CD4-positive, alpha-beta T cell treated with Interleukin-6 at 100 ng/mL for 8 hours (primary cell): ENCODE measurements at regions not wholly inside any gene's neighbourhood (a gene's known extent, or its start where the extent isn't known, plus 50 kb on each side); places are given as distances from the start of the nearest gene placed in this dataset.

Experiments
- DNase-seq: peaks from one replicate; pipeline ENCODE4 v3.0.0-alpha.2; 2020; ENCODE audit warnings: mixed read lengths, low spot score

DNA sequence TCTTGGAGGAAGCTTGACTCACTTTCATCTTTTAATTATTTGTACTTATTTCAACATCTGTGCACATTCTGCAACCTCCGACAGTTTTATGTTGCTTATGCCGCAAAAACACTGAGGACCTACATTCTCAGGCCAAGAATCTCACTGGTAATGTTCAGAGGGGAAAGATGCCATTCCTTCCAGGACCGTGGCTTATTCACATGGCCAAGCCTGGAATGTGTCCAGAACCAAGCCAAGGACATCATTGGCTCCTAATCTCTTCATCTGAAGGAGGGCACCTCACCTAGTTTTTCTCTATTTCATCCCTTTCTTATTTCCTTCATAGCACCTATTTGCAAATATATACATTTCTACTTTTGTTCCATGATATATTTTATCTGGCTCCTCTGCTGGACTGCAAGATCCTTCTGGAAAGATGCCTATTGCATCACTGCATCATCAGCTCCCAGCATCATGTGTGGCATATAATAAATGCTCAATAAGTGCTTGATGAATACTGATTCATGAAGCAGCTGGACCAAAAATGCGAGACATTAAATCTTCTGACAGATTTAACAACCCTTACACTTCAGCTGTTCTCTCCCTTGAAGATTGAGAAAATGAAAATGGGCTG is 377.1 kb downstream of the TNS1 start:
- no peak for DNase-seq

GRCh38 chr2:217623281-217623912 is 379.4 kb downstream of the TNS1 start:
- no peak for DNase-seq

DNA sequence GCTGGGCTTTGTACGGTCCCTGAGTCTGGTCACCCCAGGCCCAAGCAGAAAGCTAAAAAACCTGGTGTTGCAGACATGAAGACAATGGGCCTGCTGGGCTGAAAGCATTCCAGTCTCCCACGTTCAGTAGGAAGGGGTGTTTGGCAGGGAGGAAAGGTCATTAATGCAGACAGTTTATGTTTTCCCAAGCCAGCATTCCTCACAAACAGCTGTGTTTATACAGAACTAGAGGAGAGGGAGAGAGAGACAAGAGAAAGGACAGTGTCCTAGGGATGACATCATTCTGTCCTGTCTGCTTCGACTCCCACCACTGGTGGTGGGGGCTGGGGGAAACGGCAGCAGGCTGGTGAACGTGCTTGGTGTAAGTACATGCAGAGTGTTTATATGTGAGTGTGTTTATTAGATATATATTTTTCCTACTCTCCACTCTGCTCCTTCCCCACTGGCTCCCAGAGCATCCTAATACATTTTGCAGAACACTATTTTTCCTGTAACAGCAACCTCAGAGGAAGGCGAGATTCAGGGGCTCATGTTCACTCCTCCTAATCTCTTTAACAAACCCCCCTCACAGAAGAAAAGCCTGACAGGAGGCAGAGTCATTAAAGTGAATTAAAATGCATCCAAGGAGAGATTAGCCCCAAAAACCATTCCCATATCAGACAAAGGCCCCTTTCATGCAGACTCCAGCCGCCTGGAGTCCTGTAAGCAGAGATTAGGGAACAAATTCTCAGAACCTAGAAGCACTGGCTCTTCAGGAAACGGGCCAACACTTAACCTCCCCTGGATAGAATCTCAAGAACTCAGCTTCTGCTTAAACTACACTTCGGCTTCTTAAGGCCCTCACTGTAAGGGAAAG is 380.4 kb downstream of the TNS1 start:
- no peak for DNase-seq

GRCh38 chr2:217621391-217621801 is 381.4 kb downstream of the TNS1 start:
- DNase-seq: no peak

- no peak for DNase-seq
Observed at GRCh38 chr2:217618744-217619143, 384.1 kb downstream of the TNS1 start.

DNA sequence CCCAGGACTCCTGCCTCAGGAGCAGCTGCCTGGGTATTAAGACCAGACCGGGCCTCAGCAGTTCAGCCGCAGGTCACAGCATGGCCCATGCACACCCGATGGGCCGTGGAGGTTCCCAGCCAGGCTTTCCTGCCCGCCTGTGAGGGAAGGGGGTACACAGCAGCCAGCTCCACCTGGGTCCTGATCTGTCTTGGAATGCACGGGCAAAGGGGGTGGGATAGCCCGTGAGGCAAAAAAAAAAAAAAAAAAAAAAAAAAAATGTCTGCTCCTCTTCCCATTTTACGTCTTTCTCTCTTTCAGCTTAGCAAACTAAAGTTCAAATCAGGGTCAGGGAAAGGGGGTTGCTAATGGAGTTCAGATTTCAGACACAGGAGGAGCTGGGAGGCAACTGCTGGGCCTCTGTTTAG is 385.2 kb downstream of the TNS1 start:
- no peak for DNase-seq

GRCh38 chr2:217616936-217617335 is 385.9 kb downstream of the TNS1 start:
- DNase-seq: no peak

DNA sequence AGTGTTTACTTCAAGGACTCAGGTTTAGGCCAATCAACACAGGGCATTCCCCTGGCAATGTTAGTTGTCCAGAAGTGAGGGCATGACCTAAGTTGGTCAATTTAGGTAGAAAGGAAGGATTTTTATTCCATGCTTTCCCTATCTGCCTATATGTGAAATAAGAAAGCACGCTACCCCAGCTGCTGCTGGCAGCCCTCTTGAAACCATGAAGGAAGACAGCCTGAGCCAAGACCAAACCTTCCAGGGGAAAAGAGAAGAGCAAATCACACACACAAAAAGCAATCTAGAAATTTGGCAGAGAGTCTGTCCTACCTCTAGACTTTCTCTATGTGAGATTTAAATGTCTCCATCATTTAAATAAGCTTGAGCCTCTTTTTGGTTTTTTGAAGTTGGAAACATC is 387.6 kb downstream of the TNS1 start:
- no peak for DNase-seq

- no peak for DNase-seq
Observed at GRCh38 chr2:217614498-217614897, 388.3 kb downstream of the TNS1 start.

DNA sequence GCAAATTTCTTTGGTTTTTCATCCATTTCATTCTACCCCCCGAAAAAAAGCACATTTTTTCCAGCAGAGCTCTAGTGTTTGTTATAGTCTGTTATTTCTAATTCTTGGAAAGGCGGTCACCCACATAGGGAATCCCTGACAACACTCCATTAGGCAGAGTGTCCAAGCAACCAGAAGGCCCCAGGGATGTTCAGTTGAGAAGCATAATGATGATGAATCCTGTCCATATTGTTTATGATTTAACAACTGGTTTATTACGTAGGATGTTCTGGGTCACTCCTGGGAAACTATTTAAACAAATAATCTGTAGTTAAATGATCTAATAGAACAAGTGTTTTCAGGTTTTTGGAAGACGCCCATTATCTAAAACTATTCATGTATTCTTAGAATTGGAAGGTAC is 388.7 kb downstream of the TNS1 start:
- DNase-seq: no peak

DNA sequence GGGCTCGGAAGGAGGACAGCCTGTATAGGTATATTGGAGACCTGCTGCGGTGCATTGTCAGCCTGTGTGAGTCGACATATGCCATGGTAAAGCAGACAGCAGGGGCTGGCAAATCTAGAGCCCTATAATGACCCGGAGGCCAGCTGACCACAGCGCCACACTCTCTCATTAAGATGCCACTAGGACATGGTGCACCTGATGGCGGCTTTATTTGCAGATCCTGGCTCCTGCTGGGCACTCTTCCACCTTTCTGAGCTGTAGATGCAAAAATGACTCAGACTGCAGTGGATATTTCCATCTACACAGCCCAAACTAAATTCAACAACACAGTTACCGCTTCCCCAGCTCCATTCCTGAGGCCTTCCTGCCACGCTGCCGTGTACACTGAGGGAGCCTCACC is 389.9 kb downstream of the TNS1 start:
- no peak for DNase-seq

DNA sequence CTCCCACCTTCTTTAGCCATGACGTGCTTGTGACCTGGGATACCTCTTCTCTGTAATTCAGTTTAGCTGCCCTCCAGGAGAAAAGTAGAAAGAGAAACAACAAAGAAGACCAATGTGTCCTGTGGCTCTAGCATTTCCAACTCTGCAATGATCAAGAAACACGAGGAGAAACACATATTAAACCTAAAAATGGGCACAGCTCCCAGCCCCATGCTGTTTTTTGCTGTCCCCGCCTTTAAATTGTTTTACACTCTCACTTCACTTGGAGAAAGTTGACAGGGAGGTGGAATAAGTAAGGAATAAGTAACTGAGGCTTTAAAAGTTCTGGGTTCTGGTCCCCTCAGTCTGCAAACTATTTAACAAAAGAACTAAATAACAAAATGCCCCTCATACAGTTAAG is 390.6 kb downstream of the TNS1 start:
- DNase-seq: no peak

DNA sequence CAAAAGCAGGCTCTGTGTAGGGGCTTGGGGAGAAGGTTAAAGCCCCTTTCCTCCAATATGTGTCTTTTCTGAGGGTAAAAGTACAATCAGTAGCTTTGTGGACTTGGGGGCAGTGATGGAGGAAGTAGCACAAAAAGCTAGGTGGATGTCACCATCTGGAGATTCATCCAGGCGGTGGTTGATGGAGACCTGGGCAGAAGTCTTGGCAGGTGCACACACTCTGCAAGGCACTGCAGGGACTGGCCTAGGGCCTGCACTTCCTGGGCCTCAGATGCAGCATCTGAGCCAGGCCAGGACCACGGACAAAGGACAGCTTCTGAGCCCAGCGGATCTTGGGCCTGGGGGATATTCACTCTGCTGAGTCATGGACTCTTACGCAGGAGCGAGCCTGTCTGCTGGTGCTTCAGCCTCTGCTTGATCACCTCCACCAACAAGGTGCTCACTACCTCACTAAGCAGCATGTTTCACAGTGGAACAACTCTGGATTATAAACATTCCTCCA is 391.1 kb downstream of the TNS1 start:
- no peak for DNase-seq

DNA sequence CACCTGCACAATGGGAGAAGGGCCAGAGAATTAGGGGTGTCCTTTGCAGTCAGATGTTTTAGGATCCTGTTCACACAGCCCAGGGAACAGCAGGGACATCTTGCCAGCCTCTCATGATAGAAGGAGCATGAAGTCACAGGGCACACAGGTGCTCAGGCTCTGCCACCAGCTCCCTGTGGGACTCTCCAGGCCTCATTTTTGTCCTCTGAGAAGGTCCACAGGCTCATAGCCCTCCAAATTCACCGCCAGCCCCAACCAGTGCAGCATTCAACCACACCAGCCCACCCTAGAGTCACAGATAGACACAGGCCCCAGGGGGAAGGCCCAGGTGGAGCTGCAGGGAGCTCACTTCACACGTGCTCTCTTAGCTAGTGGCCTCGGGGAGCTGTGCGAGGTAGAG is 391.7 kb downstream of the TNS1 start:
- no peak for DNase-seq

- peak; percentile 55 for DNase-seq
Observed at GRCh38 chr2:217610401-217610814, 392.4 kb downstream of the TNS1 start.

DNA sequence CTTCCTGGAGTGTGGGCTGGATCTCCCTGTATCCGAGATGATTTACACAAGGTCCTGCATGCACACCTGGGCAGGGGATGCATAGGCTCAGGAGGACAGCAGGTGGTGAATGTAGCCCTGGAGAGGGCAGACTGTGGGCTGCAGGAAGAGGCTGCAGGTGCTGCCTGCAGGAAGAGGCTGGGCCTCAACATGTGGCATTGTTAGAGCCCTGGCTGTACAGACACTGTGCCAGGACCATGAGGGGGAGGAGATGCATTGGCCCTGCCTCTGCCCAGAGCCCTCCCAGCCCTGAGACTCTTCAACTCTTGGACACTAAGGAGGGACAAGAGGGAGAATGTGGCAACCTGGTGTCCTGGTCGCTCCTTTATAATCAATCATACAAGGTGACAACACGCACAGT is 392.8 kb downstream of the TNS1 start:
- no peak for DNase-seq

DNA sequence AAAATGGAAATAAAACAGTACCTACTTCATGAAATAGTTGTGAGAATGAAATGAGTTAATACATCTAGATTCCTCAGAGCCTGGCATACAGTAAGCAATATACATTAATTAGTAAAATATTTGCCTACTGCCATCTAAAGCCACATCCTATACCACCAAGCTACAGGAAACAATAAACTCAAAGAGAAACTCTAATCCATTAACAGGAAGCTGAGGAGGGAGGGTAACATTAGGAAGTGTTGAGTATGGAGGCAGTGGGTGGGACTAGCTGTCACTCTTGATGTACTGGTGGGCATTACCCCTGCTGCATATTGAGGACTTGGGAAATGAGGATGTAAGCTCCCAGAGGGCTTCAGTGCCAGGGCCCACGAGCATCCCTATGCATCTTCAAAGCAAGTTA is 396.5 kb downstream of the TNS1 start:
- DNase-seq: no peak

DNA sequence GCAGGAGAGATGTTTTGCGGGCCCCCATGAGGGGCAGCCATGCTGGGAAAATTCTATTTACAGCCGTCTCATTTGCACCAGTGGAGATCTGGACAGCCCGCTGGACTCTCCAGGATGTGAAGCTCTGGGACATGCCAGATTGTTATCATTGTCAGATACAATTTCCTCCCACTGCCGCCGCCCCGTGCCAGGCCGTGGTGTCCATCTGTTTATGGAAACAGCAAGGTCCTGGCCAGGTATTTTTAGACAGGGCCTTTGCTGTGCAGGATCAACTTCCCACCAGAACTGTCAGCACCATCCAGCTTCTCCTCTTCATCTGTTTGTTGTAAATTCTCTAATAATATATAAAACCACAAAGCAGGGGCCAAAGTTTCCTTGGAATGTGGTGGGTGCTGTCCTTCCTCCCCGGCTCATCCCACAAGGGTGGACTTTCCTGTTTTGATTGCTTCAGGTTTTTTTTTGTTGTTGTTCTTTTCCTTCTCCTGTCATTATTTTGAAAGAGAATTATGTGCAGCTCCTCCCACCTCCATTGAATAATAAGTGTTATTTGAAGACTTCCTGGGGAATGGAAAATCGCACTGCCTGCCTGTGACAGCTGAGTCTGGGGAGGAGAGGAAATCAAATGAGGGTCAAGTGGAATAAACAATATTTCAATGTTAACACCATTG is 398.1 kb downstream of the TNS1 start:
- DNase-seq: no peak

DNA sequence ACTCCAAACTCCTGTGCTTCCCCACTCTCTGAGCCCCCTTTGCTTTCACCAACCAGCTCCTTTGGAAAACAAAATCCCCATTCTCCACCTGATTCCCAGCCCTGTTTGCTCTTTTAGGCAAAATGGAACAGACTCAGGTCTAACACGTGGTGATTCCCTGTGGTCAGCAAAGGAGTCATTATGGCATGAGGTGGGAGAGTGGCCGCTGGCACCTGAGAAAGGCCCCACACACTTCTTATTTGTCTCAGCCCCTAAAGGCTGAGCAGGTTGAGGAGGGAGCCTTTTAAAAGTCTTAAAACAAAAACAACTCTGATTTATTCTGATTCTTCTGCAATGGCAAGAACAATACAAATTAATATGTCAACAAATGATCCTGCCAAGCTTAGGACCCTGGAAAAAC is 401.2 kb downstream of the TNS1 start:
- no peak for DNase-seq

DNA sequence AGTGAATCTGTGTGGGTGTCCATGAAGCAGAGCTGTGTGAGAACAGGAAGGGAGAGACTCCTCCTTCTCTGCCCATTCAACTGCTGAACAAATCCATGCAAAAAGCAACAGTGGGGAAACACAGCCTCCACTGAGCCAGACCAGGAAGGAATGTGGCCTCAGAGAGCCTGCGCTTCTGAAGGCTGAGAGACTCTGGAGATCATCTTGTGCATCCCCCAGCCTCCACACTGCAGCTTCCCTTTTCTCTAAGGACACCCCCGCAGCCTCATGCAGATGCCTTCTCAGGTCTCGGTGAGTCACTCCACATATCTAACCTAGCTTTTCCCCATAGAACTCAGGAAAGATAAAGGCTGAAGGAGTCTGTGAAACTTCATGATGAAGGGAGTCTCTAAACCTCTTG is 402.9 kb downstream of the TNS1 start:
- DNase-seq: no peak

DNA sequence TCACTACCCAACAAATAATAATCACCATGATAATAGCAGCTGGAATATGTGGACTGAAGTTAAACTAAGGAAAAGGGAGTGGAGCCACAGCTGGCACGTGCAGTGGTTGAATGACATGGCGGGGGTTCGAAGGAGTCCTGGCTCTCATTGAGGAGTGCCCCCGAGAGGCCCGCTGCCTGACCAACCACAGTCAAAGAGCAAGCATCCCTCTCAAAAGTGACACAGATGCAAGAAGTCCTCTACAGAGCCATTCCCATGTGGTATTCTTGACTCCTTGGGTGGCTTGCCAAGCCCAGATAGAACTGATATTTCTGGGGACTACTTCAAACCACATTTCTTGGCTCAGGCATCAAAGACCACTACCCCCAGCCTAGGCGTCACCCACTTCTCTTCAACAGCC is 405.1 kb downstream of the TNS1 start:
- DNase-seq: no peak

DNA sequence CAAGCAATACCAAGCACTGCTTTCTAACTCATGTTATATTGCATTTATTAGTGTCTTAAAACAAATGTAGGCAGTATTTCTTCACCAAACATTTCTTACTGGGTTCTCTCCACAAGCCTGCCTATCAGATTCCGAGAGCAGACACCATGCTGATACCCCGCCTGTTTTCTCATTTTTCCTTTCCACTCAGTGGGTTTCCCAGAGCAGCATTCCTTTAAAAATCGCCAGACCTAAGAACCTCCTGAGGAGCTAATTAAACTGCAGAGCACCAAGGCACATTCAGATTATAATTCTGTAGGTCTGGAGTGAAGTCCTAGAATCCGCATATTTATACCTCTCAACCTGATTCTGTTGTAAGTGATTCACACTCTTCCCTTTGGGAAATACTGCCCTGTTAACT is 405.6 kb downstream of the TNS1 start:
- no peak for DNase-seq

- DNase-seq: no peak
Observed at GRCh38 chr2:217593732-217594131, 409.1 kb downstream of the TNS1 start.
